Vagina (tissue), 2 donors: ENCODE measurements at regions not wholly inside any gene's neighbourhood (a gene's known extent, or its start where the extent isn't known, plus 50 kb on each side); places are given as distances from the start of the nearest gene placed in this dataset.

ENCODE experiments used
- CTCF ChIP-seq, 3 experiments: fragments of 450-650 bp in 2 of 3; fragments of 200-600 bp in 1 of 3; sonication (generic) in 1 of 3; IDR thresholded peaks; one replicate each; pipeline ENCODE4 v1.5.1; 2017 to 2019; ENCODE audit warnings: antibody characterized with exemption in 3 of 3, mild to moderate bottlenecking in 2 of 3, moderate library complexity in 2 of 3
- POLR2A ChIP-seq, 2 donors: fragments of 450-650 bp; IDR thresholded peaks; one replicate each; pipeline ENCODE4 v1.6.1; 2017; ENCODE audit warnings: antibody characterized with exemption in 2 of 2, mild to moderate bottlenecking in 2 of 2, moderate library complexity in 2 of 2
- POLR2AphosphoS5 ChIP-seq, 2 donors: sonication (generic); formaldehyde crosslinking; IDR thresholded peaks; one replicate each; pipeline ENCODE4 v1.9.0; 2017; ENCODE audit warnings: antibody characterized with exemption in 2 of 2, mild to moderate bottlenecking in 2 of 2, low read depth in 1 of 2; ENCODE audit not compliant: insufficient read depth in 1 of 2

- no peak for TF ChIP-seq POLR2A (IDR thresholded peaks at IDR 0.05)
- TF ChIP-seq CTCF (IDR thresholded peaks at IDR 0.05): no peak
- TF ChIP-seq POLR2AphosphoS5 (IDR thresholded peaks at IDR 0.05; ENCODE audit: insufficient read depth in 1 of 2, low read depth in 1 of 2): no peak
These were observed 752.6 kb upstream of the NR2F2 start for GRCh38 chr15:95577927-95578326.
